GM23338 (cell line): ENCODE measurements at regions not wholly inside any gene's neighbourhood (a gene's known extent, or its start where the extent isn't known, plus 50 kb on each side); places are given as distances from the start of the nearest gene placed in this dataset.

Experiments
- ATAC-seq: fragments of 200-7000 bp; cut with Tn5 transposase; 3 replicates; pipeline ENCODE4 v1.9.1; 2020
- DNase-seq: peaks from one replicate; pipeline ENCODE4 v3.0.0-alpha.2; 2015; ENCODE audit warnings: low spot score
- H2AFZ ChIP-seq: fragments of 200-600 bp; sonication (generic); 2 replicates; pipeline ENCODE4 v1.8.0; 2016; ENCODE audit warnings: antibody characterized with exemption, mild to moderate bottlenecking, moderate library complexity
- H3F3A ChIP-seq: fragments of 200-600 bp; sonication (generic); replicated peaks from 2 replicates; pipeline ENCODE4 v1.8.0; 2017; ENCODE audit warnings: antibody characterized with exemption, mixed run types, low read depth
- H3K27ac ChIP-seq: fragments of 200-600 bp; sonication (generic); 2 replicates; pipeline ENCODE4 v1.6.1; 2016; ENCODE audit warnings: low read depth
- H3K27me3 ChIP-seq: fragments of 200-600 bp; sonication (generic); 2 replicates; pipeline ENCODE4 v1.8.0; 2016; ENCODE audit warnings: mild to moderate bottlenecking, mixed run types, moderate library complexity; ENCODE audit not compliant: insufficient read depth
- H3K36me3 ChIP-seq: fragments of 200-600 bp; sonication (generic); 2 replicates; pipeline ENCODE4 v1.8.0; 2016; ENCODE audit warnings: mild to moderate bottlenecking; ENCODE audit not compliant: insufficient read depth
- H3K4me1 ChIP-seq: fragments of 200-600 bp; sonication (generic); 2 replicates; pipeline ENCODE4 v1.8.0; 2016; ENCODE audit warnings: mild to moderate bottlenecking, moderate library complexity; ENCODE audit not compliant: insufficient read depth
- H3K4me2 ChIP-seq: fragments of 200-600 bp; sonication (generic); 2 replicates; pipeline ENCODE4 v1.7.1; 2017; ENCODE audit warnings: mixed run types
- H3K4me3 ChIP-seq: fragments of 200-600 bp; sonication (generic); 2 replicates; pipeline ENCODE4 v1.6.1; 2016; ENCODE audit warnings: mixed run types
- H3K79me2 ChIP-seq: fragments of 200-600 bp; sonication (generic); replicated peaks from 2 replicates; pipeline ENCODE4 v1.8.0; 2017; ENCODE audit warnings: mild to moderate bottlenecking; ENCODE audit not compliant: insufficient read depth
- H3K9me2 ChIP-seq: fragments of 200-600 bp; sonication (generic); 2 replicates; pipeline ENCODE4 v1.8.0; 2017; ENCODE audit not compliant: insufficient read depth
- H4K20me1 ChIP-seq: fragments of 200-600 bp; sonication (generic); replicated peaks from 2 replicates; pipeline ENCODE4 v1.8.0; 2017; ENCODE audit warnings: mild to moderate bottlenecking; ENCODE audit not compliant: insufficient read depth
- H3K27ac Mint-ChIP-seq: 2 replicates; pipeline ENCODE4 v1.8.0; 2020; ENCODE audit warnings: inconsistent platforms, mild to moderate bottlenecking, moderate library complexity, mixed read lengths
- H3K27me3 Mint-ChIP-seq: 3 replicates; pipeline ENCODE4 v1.8.0; 2022; ENCODE audit warnings: low read depth, mild to moderate bottlenecking, moderate library complexity, mixed read lengths, inconsistent platforms; ENCODE audit not compliant: insufficient read depth, poor library complexity
- H3K36me3 Mint-ChIP-seq: 3 replicates; pipeline ENCODE4 v1.8.0; 2021; ENCODE audit warnings: low read depth, mild to moderate bottlenecking, inconsistent platforms, moderate library complexity, mixed read lengths
- H3K4me1 Mint-ChIP-seq: 3 replicates; pipeline ENCODE4 v1.8.0; 2020; ENCODE audit warnings: mild to moderate bottlenecking, inconsistent platforms, mixed read lengths
- H3K4me3 Mint-ChIP-seq: 3 replicates; pipeline ENCODE4 v1.8.0; 2021; ENCODE audit warnings: moderate library complexity, mild to moderate bottlenecking, inconsistent platforms, mixed read lengths
- H3K9me3 Mint-ChIP-seq: 3 replicates; pipeline ENCODE4 v1.8.0; 2020; ENCODE audit warnings: moderate library complexity, mild to moderate bottlenecking, inconsistent platforms, mixed read lengths
- CREB1 ChIP-seq: fragments of 250-450 bp; sonication (Bioruptor Pico); IDR thresholded peaks from 2 replicates; pipeline ENCODE4 v1.5.0; 2020; ENCODE audit warnings: low read depth, mild to moderate bottlenecking, moderate library complexity
- CTCF ChIP-seq, 2 experiments: fragments of 200-600 bp in 1 of 2; sonication (generic) in 1 of 2; conservative IDR thresholded peaks; 2 replicates each; pipeline versions ENCODE4 v1.5.1 to v1.6.1; 2016 to 2017; ENCODE audit warnings: antibody characterized with exemption in 2 of 2, low read depth in 2 of 2, mild to moderate bottlenecking in 2 of 2, moderate library complexity in 1 of 2
- ETS1 ChIP-seq: IDR thresholded peaks from 2 replicates; pipeline ENCODE4 v1.6.1; 2016; ENCODE audit warnings: antibody characterized with exemption
- EZH2 ChIP-seq: fragments of 200-600 bp; sonication (generic); IDR thresholded peaks from one replicate; pipeline ENCODE4 v1.8.0; 2017; ENCODE audit warnings: antibody characterized with exemption, mild to moderate bottlenecking, low read depth; ENCODE audit not compliant: unreplicated experiment
- JUNB ChIP-seq: IDR thresholded peaks from one replicate; pipeline ENCODE4 v1.6.1; 2016; ENCODE audit warnings: antibody characterized with exemption; ENCODE audit not compliant: unreplicated experiment
- NANOG ChIP-seq: IDR thresholded peaks from 2 replicates; pipeline ENCODE4 v1.6.1; 2016; ENCODE audit warnings: antibody characterized with exemption, borderline replicate concordance
- POLR2AphosphoS5 ChIP-seq: IDR thresholded peaks from 2 replicates; pipeline ENCODE4 v1.6.1; 2016; ENCODE audit warnings: antibody characterized with exemption, low read depth
- REST ChIP-seq: IDR thresholded peaks from one replicate; pipeline ENCODE4 v1.6.1; 2018; ENCODE audit warnings: antibody characterized with exemption; ENCODE audit not compliant: unreplicated experiment
- STAT1 ChIP-seq: IDR thresholded peaks from one replicate; pipeline ENCODE4 v1.6.1; 2016; ENCODE audit warnings: antibody characterized with exemption; ENCODE audit not compliant: unreplicated experiment
- ZNF114 ChIP-seq: fragments of 250-450 bp; sonication (Bioruptor Pico); IDR thresholded peaks from 2 replicates; pipeline ENCODE4 v1.5.0; 2020; ENCODE audit warnings: mild to moderate bottlenecking, moderate library complexity
- ZNF331 ChIP-seq: fragments of 250-450 bp; sonication (Bioruptor Pico); IDR thresholded peaks from 2 replicates; pipeline ENCODE4 v1.5.0; 2020; ENCODE audit warnings: low read depth, mild to moderate bottlenecking, moderate library complexity

GRCh38 chr11:131240421-131240820 lies 130.0 kb upstream of the NTM start:
- H2AFZ ChIP-seq = peak overlapping the region; percentile 59; the same call in 1 of the 2 replicates
- Mint-ChIP-seq H3K9me3 (no peaks in the 10 kb centered on the region; the same call in 2 of the 3 replicates), H3K27ac (no peak overlapping the region), H3K27me3 (peaks cover 2% of the 10 kb centered on the region), H3K36me3 (no peaks in the 10 kb centered on the region), H3K4me3 (no peak overlapping the region), H3K4me1 (peaks cover 13% of the 10 kb centered on the region)
- no peak overlapping the region for H3K27ac ChIP-seq
- no peaks in the 10 kb centered on the region for H4K20me1 ChIP-seq
- no peak for ATAC-seq
- no peaks in the 10 kb centered on the region for H3K79me2 ChIP-seq
- no peak for DNase-seq
- TF ChIP-seq ZNF114 (CRISPR knock-in tag) = no peak
- TF ChIP-seq CTCF (conservative IDR thresholded peaks at IDR 0.05; ENCODE audit: low read depth in 2 of 2) = no peak
- H3K9me2 ChIP-seq = peaks cover 6% of the 10 kb centered on the region; the same call in 1 of the 2 replicates
- 0 out of 2 replicates have a peak, but pooled peaks cover 3% of the 10 kb centered on the region for H3F3A ChIP-seq
- H3K4me2 ChIP-seq = no peak overlapping the region
- no peak overlapping the region for H3K4me3 ChIP-seq
- H3K27me3 ChIP-seq = no peaks in the 10 kb centered on the region
- peaks cover 9% of the 10 kb centered on the region for H3K4me1 ChIP-seq
- no peaks in the 10 kb centered on the region for H3K36me3 ChIP-seq

- H3K27me3 Mint-ChIP-seq = peaks cover 6% of the 10 kb centered on the region
- H3K27ac Mint-ChIP-seq = no peak overlapping the region
- DNase-seq = no peak
- no peak for TF ChIP-seq NANOG
- no peak for TF ChIP-seq CTCF (conservative IDR thresholded peaks at IDR 0.05; ENCODE audit: low read depth in 2 of 2)
- no peak for TF ChIP-seq ZNF331 (CRISPR knock-in tag)
- TF ChIP-seq JUNB = no peak
- TF ChIP-seq ETS1 = no peak
- no peak for TF ChIP-seq ZNF114 (CRISPR knock-in tag)
- TF ChIP-seq STAT1 = no peak
- no peak for TF ChIP-seq CREB1
- no peak for TF ChIP-seq REST
- no peak for TF ChIP-seq EZH2
- TF ChIP-seq POLR2AphosphoS5 = no peak
Observed at GRCh38 chr11:131242476-131243000, 127.9 kb upstream of the NTM start.

More at GRCh38 chr11:131242476-131243000, 127.9 kb upstream of the NTM start:
- H2AFZ ChIP-seq = peak overlapping the region; percentile 52; the same call in 1 of the 2 replicates
- Mint-ChIP-seq H3K4me1 (peaks cover 19% of the 10 kb centered on the region), H3K4me3 (no peak overlapping the region), H3K36me3 (no peaks in the 10 kb centered on the region), H3K9me3 (no peaks in the 10 kb centered on the region; the same call in 2 of the 3 replicates)
- ATAC-seq = no peak
- peaks cover 21% of the 10 kb centered on the region for H3K4me1 ChIP-seq
- H3K27ac ChIP-seq = no peak overlapping the region
- no peak overlapping the region for H3K4me3 ChIP-seq
- no peaks in the 10 kb centered on the region for H4K20me1 ChIP-seq
- H3K27me3 ChIP-seq = no peaks in the 10 kb centered on the region
- no peaks in the 10 kb centered on the region for H3K79me2 ChIP-seq
- no peaks in the 10 kb centered on the region for H3F3A ChIP-seq
- no peak overlapping the region for H3K4me2 ChIP-seq
- H3K9me2 ChIP-seq = peaks cover 6% of the 10 kb centered on the region; the same call in 1 of the 2 replicates
- H3K36me3 ChIP-seq = no peaks in the 10 kb centered on the region
